H9 (cell line): ENCODE measurements at regions not wholly inside any gene's neighbourhood (a gene's known extent, or its start where the extent isn't known, plus 50 kb on each side); places are given as distances from the start of the nearest gene placed in this dataset.

Experiments used
- DNase-seq: peaks from one replicate; pipeline ENCODE4 v3.0.0-alpha.2; 2017
- H2AFZ ChIP-seq: one replicate; pipeline ENCODE4 v1.6.1; 2013; ENCODE audit warnings: mild to moderate bottlenecking, low read length, control low read depth, moderate library complexity
- H2AK5ac ChIP-seq: 2 replicates; pipeline ENCODE4 v1.6.1; 2013; ENCODE audit warnings: low read length, control low read depth, mixed read lengths; ENCODE audit not compliant: insufficient read length
- H2BK120ac ChIP-seq: one replicate; pipeline ENCODE4 v1.6.1; 2013; ENCODE audit warnings: low read depth, mild to moderate bottlenecking, low read length, control low read depth, inconsistent platforms; ENCODE audit not compliant: poor library complexity, severe bottlenecking
- H2BK12ac ChIP-seq: 2 replicates; pipeline ENCODE4 v1.6.1; 2013; ENCODE audit warnings: low read length, control low read depth, mixed read lengths, low read depth; ENCODE audit not compliant: insufficient read length
- H2BK15ac ChIP-seq: 2 replicates; pipeline ENCODE4 v1.6.1; 2013; ENCODE audit warnings: low read depth, low read length, control low read depth
- H2BK20ac ChIP-seq: one replicate; pipeline ENCODE4 v1.6.1; 2013; ENCODE audit warnings: low read depth, mild to moderate bottlenecking, low read length, control low read depth, inconsistent platforms; ENCODE audit not compliant: poor library complexity, severe bottlenecking
- H2BK5ac ChIP-seq: 2 replicates; pipeline ENCODE4 v1.6.1; 2013; ENCODE audit warnings: low read length, control low read depth, mixed read lengths; ENCODE audit not compliant: insufficient read length
- H3K14ac ChIP-seq: 2 replicates; pipeline ENCODE4 v1.6.1; 2013; ENCODE audit warnings: low read length, control low read depth; ENCODE audit not compliant: insufficient read depth
- H3K18ac ChIP-seq: 2 replicates; pipeline ENCODE4 v1.6.1; 2013; ENCODE audit warnings: low read depth, mild to moderate bottlenecking, mixed read lengths, low read length, control low read depth; ENCODE audit not compliant: insufficient read length
- H3K23ac ChIP-seq: 2 replicates; pipeline ENCODE4 v1.6.1; 2013; ENCODE audit warnings: low read length, control low read depth, mixed read lengths, low read depth; ENCODE audit not compliant: insufficient read length
- H3K23me2 ChIP-seq: 2 replicates; pipeline ENCODE4 v1.6.1; 2013; ENCODE audit warnings: low read depth, mild to moderate bottlenecking, mixed read lengths, low read length, control low read depth; ENCODE audit not compliant: insufficient read length, poor library complexity, severe bottlenecking
- H3K27ac ChIP-seq: 2 replicates; pipeline ENCODE4 v1.5.1; 2013; ENCODE audit warnings: low read length, control low read depth, mixed read lengths, low read depth; ENCODE audit not compliant: insufficient read length
- H3K27me3 ChIP-seq: 2 replicates; pipeline ENCODE4 v1.6.1; 2013; ENCODE audit warnings: low read length, control low read depth, inconsistent platforms; ENCODE audit not compliant: insufficient read depth
- H3K4ac ChIP-seq: 2 replicates; pipeline ENCODE4 v1.6.1; 2013; ENCODE audit warnings: low read depth, mild to moderate bottlenecking, control low read depth, inconsistent platforms, low read length, moderate library complexity
- H3K4me1 ChIP-seq: 2 replicates; pipeline ENCODE4 v1.6.1; 2013; ENCODE audit warnings: low read length, control low read depth, inconsistent platforms; ENCODE audit not compliant: insufficient read depth
- H3K4me2 ChIP-seq: 2 replicates; pipeline ENCODE4 v1.6.1; 2013; ENCODE audit warnings: low read length, control low read depth, mixed read lengths; ENCODE audit not compliant: insufficient read length, insufficient read depth
- H3K56ac ChIP-seq: 2 replicates; pipeline ENCODE4 v1.6.1; 2013; ENCODE audit warnings: low read depth, mild to moderate bottlenecking, mixed read lengths, low read length, control low read depth; ENCODE audit not compliant: insufficient read length
- H3K79me1 ChIP-seq: 2 replicates; pipeline ENCODE4 v1.6.1; 2013; ENCODE audit warnings: low read depth, mild to moderate bottlenecking, moderate library complexity, low read length, control low read depth, inconsistent platforms; ENCODE audit not compliant: insufficient read depth, poor library complexity, severe bottlenecking
- H3K79me2 ChIP-seq: 2 replicates; pipeline ENCODE4 v1.6.1; 2013; ENCODE audit warnings: low read length, control low read depth, inconsistent platforms; ENCODE audit not compliant: insufficient read depth
- H3K9ac ChIP-seq: 2 replicates; pipeline ENCODE4 v1.6.1; 2013; ENCODE audit warnings: low read length, control low read depth, mixed read lengths; ENCODE audit not compliant: insufficient read length; ENCODE audit errors: extremely low read depth
- H3K9me3 ChIP-seq: one replicate; pipeline ENCODE4 v1.6.1; 2013; ENCODE audit warnings: low read depth, low read length, inconsistent platforms; ENCODE audit not compliant: control insufficient read depth
- H3T11ph ChIP-seq: one replicate; pipeline ENCODE4 v1.6.1; 2013; ENCODE audit warnings: mild to moderate bottlenecking, low read length, control low read depth, inconsistent platforms
- H4K20me1 ChIP-seq: one replicate; pipeline ENCODE4 v1.6.1; 2013; ENCODE audit not compliant: control insufficient read depth, insufficient read length, insufficient read depth
- H4K5ac ChIP-seq: 2 replicates; pipeline ENCODE4 v1.6.1; 2013; ENCODE audit warnings: low read depth, mild to moderate bottlenecking, mixed read lengths, low read length, control low read depth; ENCODE audit not compliant: insufficient read length
- H4K8ac ChIP-seq: replicated peaks from 2 replicates; pipeline ENCODE4 v1.6.1; 2013; ENCODE audit warnings: low read length, control low read depth, mixed read lengths, low read depth; ENCODE audit not compliant: insufficient read length
- H4K91ac ChIP-seq: 2 replicates; pipeline ENCODE4 v1.6.1; 2013; ENCODE audit warnings: low read depth, mild to moderate bottlenecking, moderate library complexity, mixed read lengths, low read length, control low read depth; ENCODE audit not compliant: insufficient read length
- H3K27ac Mint-ChIP-seq, 3 experiments: 2 replicates in 2 of 3; 3 replicates in 1 of 3; pipeline ENCODE4 v1.8.0; 2020 to 2021; ENCODE audit warnings: mixed read lengths in 3 of 3, mild to moderate bottlenecking in 1 of 3, moderate library complexity in 1 of 3
- H3K27me3 Mint-ChIP-seq: 2 replicates; pipeline ENCODE4 v1.8.0; 2021; ENCODE audit warnings: low read depth, mild to moderate bottlenecking, moderate library complexity, mixed read lengths
- H3K36me3 Mint-ChIP-seq, 3 experiments: 2 replicates in 2 of 3; 3 replicates in 1 of 3; pipeline ENCODE4 v1.8.0; 2020 to 2021; ENCODE audit warnings: low read depth in 3 of 3, mixed read lengths in 3 of 3; ENCODE audit not compliant: insufficient read depth in 1 of 3
- H3K4me1 Mint-ChIP-seq, 2 experiments: 2 replicates each; pipeline ENCODE4 v1.8.0; 2020; ENCODE audit warnings: mixed read lengths in 2 of 2
- H3K4me3 Mint-ChIP-seq, 2 experiments: 2 replicates in 1 of 2; 3 replicates in 1 of 2; pipeline ENCODE4 v1.8.0; 2020 to 2021; ENCODE audit warnings: mild to moderate bottlenecking in 2 of 2, mixed read lengths in 2 of 2, moderate library complexity in 1 of 2
- H3K9me3 Mint-ChIP-seq, 2 experiments: 2 replicates in 1 of 2; 3 replicates in 1 of 2; pipeline ENCODE4 v1.8.0; 2020; ENCODE audit warnings: mild to moderate bottlenecking in 2 of 2, mixed read lengths in 2 of 2, moderate library complexity in 1 of 2
- WGBS: extraction: QIAGEN DNeasy Blood & Tissue Kit; methylation state at CpG from one replicate; pipeline ENCODE4 v1.1.7; 2013; ENCODE audit warnings: missing lambda C conversion rate, low lambda C conversion rate, mixed read lengths; ENCODE audit not compliant: insufficient read length; ENCODE audit errors: extremely low coverage; 5-methylcytosine and 5-hydroxymethylcytosine counted together
- TF ChIP-seq, protein P1 (sequence below): fragments of 200-600 bp; sonication (generic); conservative IDR thresholded peaks from 3 replicates; pipeline ENCODE4 v1.8.0; 2021; ENCODE audit warnings: antibody characterized with exemption, mild to moderate bottlenecking

DNA sequence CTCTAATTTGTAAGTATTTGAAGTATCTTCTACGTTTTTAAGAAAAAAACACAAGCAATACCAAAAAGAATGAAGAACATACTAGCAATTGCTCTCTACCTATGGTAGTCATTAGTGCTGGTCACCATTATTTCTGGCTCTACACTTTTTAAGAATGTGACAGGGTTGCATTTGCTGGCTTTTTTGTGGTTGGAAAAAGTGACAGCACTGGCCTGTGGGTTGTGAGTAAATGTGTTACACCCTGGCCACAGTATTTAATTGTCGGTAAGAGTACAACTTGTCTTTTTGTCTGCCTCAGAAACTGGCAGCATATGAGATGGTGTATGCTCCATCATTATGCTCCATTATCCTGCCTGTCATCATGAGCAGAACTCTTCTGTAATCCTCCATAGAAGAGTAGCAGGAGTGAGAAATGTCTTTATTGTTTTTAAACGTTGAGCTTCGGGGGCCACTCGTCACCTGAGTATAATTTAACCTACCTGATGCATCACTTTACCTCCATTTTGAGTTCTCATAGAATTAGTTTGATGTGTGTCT lies 449.8 kb downstream of the ISL1 start:
- no peak overlapping the region for H3K27ac ChIP-seq
- no peak overlapping the region for H3K56ac ChIP-seq
- H4K91ac ChIP-seq = no peak overlapping the region
- no peak overlapping the region for H3K4me2 ChIP-seq
- H2AFZ ChIP-seq = no peak overlapping the region
- no peak overlapping the region for H3K14ac ChIP-seq
- no CpG with 5 or more reads among the region's 5 CpGs for WGBS
- H4K20me1 ChIP-seq = no peaks in the 10 kb centered on the region
- no peak overlapping the region for H3K27ac Mint-ChIP-seq
- no peak overlapping the region for H3K4me3 Mint-ChIP-seq
- no peak overlapping the region for H2BK5ac ChIP-seq
- H3K79me2 ChIP-seq = no peaks in the 10 kb centered on the region
- H3K4me1 Mint-ChIP-seq = no peaks in the 10 kb centered on the region
- H4K5ac ChIP-seq = no peak overlapping the region
- no peak overlapping the region for H3K9ac ChIP-seq
- no peaks in the 10 kb centered on the region for H3K79me1 ChIP-seq
- H3K4me1 ChIP-seq = no peaks in the 10 kb centered on the region
- no peak overlapping the region for H3K4ac ChIP-seq
- H3K9me3 ChIP-seq = no peaks in the 10 kb centered on the region
- no peaks in the 10 kb centered on the region for H3K9me3 Mint-ChIP-seq
- no peak overlapping the region for H2AK5ac ChIP-seq
- H3K36me3 Mint-ChIP-seq = no peaks in the 10 kb centered on the region
- no peak for DNase-seq
- no peak overlapping the region for H3K18ac ChIP-seq
- no peak overlapping the region for H3K23ac ChIP-seq
- H2BK12ac ChIP-seq = no peak overlapping the region
- H3T11ph ChIP-seq = no peak overlapping the region
- no peak overlapping the region for H2BK120ac ChIP-seq
- H2BK20ac ChIP-seq = no peak overlapping the region
- no peaks in the 10 kb centered on the region for H3K23me2 ChIP-seq
- H2BK15ac ChIP-seq = no peak overlapping the region
- TF ChIP-seq, protein P1, sequence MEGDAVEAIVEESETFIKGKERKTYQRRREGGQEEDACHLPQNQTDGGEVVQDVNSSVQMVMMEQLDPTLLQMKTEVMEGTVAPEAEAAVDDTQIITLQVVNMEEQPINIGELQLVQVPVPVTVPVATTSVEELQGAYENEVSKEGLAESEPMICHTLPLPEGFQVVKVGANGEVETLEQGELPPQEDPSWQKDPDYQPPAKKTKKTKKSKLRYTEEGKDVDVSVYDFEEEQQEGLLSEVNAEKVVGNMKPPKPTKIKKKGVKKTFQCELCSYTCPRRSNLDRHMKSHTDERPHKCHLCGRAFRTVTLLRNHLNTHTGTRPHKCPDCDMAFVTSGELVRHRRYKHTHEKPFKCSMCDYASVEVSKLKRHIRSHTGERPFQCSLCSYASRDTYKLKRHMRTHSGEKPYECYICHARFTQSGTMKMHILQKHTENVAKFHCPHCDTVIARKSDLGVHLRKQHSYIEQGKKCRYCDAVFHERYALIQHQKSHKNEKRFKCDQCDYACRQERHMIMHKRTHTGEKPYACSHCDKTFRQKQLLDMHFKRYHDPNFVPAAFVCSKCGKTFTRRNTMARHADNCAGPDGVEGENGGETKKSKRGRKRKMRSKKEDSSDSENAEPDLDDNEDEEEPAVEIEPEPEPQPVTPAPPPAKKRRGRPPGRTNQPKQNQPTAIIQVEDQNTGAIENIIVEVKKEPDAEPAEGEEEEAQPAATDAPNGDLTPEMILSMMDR = no peak
- H3K27me3 Mint-ChIP-seq = no peaks in the 10 kb centered on the region
- no peaks in the 10 kb centered on the region for H3K27me3 ChIP-seq
- no peak overlapping the region for H4K8ac ChIP-seq
